ENCODE measurements at regions not wholly inside any gene's neighbourhood (a gene's known extent, or its start where the extent isn't known, plus 50 kb on each side); places are given as distances from the start of the nearest gene placed in this dataset.

DNA sequence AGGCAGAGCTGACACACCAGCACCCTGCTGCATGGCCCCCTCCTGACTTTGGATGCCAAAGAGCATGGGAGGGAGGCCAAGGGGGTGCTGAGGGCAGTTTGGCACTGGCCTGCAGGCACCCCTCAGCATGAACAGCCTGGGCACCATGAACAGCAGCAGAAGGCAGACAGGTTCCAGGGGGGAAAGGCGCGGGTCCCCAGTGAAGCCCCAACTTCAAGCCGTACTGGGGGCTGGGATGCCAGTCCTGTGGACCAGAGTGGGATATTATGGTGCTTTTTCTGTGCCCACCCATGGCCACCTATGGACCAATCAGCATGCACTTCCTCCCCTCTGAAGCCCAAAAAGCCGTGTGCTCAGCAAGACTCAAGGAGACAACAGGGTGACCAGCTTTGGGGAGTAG lies 389.9 kb downstream of the TEX13C start:
- no peak overlapping the region for H3K4me3 ChIP-seq (ENCODE audit: low read depth, low read length)
- no peaks in the 10 kb centered on the region; the same call in 1 of the 2 replicates for H3K9me3 ChIP-seq (ENCODE audit: control insufficient read depth, insufficient read depth, low read depth, low read length)
- TF ChIP-seq ZNF248 (tag by site-specific recombination; IDR thresholded peaks at IDR 0.05) (no peak), KLF9 (tag by site-specific recombination; IDR thresholded peaks at IDR 0.05; ENCODE audit: low read depth) (no peak), ZNF211 (tag by site-specific recombination; IDR thresholded peaks at IDR 0.05; ENCODE audit: low read depth) (no peak), ZNF544 (tag by site-specific recombination; IDR thresholded peaks at IDR 0.05) (no peak), ZBTB7A (tag by site-specific recombination; IDR thresholded peaks at IDR 0.05; ENCODE audit: low read depth) (no peak), GLIS1 (tag by site-specific recombination; IDR thresholded peaks at IDR 0.05) (no peak), ZNF184 (tag by site-specific recombination; IDR thresholded peaks at IDR 0.05) (no peak), REPIN1 (tag by site-specific recombination; IDR thresholded peaks at IDR 0.05; ENCODE audit: low read depth) (no peak), WT1 (tag by site-specific recombination; IDR thresholded peaks at IDR 0.05) (no peak), TCF7L2 (IDR thresholded peaks at IDR 0.05; ENCODE audit: borderline replicate concordance, low read depth, low read length) (no peak), ZNF138 (tag by site-specific recombination; IDR thresholded peaks at IDR 0.05; ENCODE audit: borderline replicate concordance) (no peak), ZNF214 (tag by site-specific recombination; IDR thresholded peaks at IDR 0.05; ENCODE audit: borderline replicate concordance) (no peak), ZFP69B (tag by site-specific recombination; IDR thresholded peaks at IDR 0.05) (no peak), ZNF23 (tag by site-specific recombination; IDR thresholded peaks at IDR 0.05; ENCODE audit: borderline replicate concordance) (no peak), ZNF114 (tag by site-specific recombination; IDR thresholded peaks at IDR 0.05) (no peak), ZNF830 (tag by site-specific recombination; IDR thresholded peaks at IDR 0.05; ENCODE audit: low read depth) (no peak), MEIS1 (CRISPR knock-in tag; IDR thresholded peaks at IDR 0.05; ENCODE audit: borderline replicate concordance) (no peak)
- TF ChIP-seq, protein P1, sequence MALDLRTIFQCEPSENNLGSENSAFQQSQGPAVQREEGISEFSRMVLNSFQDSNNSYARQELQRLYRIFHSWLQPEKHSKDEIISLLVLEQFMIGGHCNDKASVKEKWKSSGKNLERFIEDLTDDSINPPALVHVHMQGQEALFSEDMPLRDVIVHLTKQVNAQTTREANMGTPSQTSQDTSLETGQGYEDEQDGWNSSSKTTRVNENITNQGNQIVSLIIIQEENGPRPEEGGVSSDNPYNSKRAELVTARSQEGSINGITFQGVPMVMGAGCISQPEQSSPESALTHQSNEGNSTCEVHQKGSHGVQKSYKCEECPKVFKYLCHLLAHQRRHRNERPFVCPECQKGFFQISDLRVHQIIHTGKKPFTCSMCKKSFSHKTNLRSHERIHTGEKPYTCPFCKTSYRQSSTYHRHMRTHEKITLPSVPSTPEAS (tag by site-specific recombination; IDR thresholded peaks at IDR 0.05), result no peak
- TF ChIP-seq, protein P2, sequence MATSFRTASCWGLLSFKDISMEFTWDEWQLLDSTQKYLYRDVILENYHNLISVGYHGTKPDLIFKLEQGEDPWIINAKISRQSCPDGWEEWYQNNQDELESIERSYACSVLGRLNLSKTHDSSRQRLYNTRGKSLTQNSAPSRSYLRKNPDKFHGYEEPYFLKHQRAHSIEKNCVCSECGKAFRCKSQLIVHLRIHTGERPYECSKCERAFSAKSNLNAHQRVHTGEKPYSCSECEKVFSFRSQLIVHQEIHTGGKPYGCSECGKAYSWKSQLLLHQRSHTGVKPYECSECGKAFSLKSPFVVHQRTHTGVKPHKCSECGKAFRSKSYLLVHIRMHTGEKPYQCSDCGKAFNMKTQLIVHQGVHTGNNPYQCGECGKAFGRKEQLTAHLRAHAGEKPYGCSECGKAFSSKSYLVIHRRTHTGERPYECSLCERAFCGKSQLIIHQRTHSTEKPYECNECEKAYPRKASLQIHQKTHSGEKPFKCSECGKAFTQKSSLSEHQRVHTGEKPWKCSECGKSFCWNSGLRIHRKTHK (tag by site-specific recombination; IDR thresholded peaks at IDR 0.05), result no peak
- H3K27ac ChIP-seq (ENCODE audit: extremely low read depth, low read depth, low read length), result no peak overlapping the region
- H3K36me3 ChIP-seq (ENCODE audit: control insufficient read depth in 2 of 2, insufficient read depth in 1 of 2, low read length in 2 of 2), result no peaks in the 10 kb centered on the region
- H3K4me1 ChIP-seq (ENCODE audit: control insufficient read depth, insufficient read depth, low read length), result no peaks in the 10 kb centered on the region
- ChIA-PET CTCF (no interaction called here), POLR2A (no interaction called here)

DNA sequence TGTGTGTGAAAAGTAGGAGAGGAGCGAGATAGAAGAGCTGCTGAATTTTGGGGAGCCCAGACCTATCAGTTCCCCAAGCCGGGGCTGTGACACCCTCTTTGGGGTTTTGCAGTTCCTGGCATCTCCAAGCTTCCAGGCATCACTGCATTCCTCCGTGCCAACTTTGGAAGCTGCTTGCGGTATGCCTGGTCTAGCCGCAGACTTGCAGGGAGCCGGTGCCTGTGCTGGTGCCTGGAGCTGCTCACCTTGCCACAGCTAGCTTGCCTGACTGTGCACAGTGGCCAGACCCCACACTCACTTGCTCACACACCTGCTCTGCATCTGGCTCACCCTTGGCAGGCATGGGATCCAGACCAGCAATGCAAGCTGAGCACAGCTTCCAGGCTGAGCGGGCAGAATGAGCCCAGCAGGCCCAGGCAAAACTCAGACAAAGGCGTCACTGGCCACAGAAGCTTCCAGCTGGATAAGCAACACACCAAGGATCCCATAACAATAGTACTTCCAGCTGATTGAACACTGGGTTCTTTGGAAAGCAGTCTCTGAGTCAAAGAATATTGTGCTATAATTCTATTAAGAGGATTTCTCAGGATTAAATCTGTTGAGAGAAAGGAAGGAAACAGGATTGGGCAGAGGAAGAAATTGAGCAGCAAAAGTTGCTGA lies 390.9 kb downstream of the TEX13C start:
- no peak for TF ChIP-seq ZNF626 (tag by site-specific recombination; IDR thresholded peaks at IDR 0.05)
- TF ChIP-seq, protein P3, sequence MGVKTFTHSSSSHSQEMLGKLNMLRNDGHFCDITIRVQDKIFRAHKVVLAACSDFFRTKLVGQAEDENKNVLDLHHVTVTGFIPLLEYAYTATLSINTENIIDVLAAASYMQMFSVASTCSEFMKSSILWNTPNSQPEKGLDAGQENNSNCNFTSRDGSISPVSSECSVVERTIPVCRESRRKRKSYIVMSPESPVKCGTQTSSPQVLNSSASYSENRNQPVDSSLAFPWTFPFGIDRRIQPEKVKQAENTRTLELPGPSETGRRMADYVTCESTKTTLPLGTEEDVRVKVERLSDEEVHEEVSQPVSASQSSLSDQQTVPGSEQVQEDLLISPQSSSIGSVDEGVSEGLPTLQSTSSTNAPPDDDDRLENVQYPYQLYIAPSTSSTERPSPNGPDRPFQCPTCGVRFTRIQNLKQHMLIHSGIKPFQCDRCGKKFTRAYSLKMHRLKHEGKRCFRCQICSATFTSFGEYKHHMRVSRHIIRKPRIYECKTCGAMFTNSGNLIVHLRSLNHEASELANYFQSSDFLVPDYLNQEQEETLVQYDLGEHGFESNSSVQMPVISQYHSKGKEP (tag by site-specific recombination; IDR thresholded peaks at IDR 0.05), result no peak
- no peak for TF ChIP-seq ZNF121 (tag by site-specific recombination; IDR thresholded peaks at IDR 0.05)
- TF ChIP-seq PRDM1 (tag by site-specific recombination; IDR thresholded peaks at IDR 0.05), result no peak
- H3K4me3 ChIP-seq (ENCODE audit: low read depth, low read length), result no peak overlapping the region
- POLR2A ChIA-PET, result no interaction called here
- no peak overlapping the region for H3K27ac ChIP-seq (ENCODE audit: extremely low read depth, low read depth, low read length)
- no peaks in the 10 kb centered on the region for H3K36me3 ChIP-seq (ENCODE audit: control insufficient read depth in 2 of 2, insufficient read depth in 1 of 2, low read length in 2 of 2)
- no peaks in the 10 kb centered on the region; the same call in 1 of the 2 replicates for H3K9me3 ChIP-seq (ENCODE audit: control insufficient read depth, insufficient read depth, low read depth, low read length)
- CTCF ChIA-PET, result no interaction called here
- no peaks in the 10 kb centered on the region for H3K4me1 ChIP-seq (ENCODE audit: control insufficient read depth, insufficient read depth, low read length)
